Panc1 (cell line): ENCODE measurements at regions not wholly inside any gene's neighbourhood (a gene's known extent, or its start where the extent isn't known, plus 50 kb on each side); places are given as distances from the start of the nearest gene placed in this dataset.
A peak's percentile ranks its signal among the peaks of the same experiment; 100 is the strongest.

Experiments
- ATAC-seq: fragments of 200-7000 bp; cut with Tn5 transposase; 2 replicates; pipeline ENCODE4 v1.9.1; 2020; ENCODE audit warnings: mild to moderate bottlenecking, moderate library complexity
- BruUV-seq: library from RNA; stranded (reverse); fragments of 400-500 nt; replicated peaks from 2 replicates; lab custom pipeline; 2021; lab: Mats Ljungman, UMichigan
- CTCF ChIA-PET: fragments of 300-600 bp; sonication (Branson Sonifier 250); formaldehyde crosslinking; loops from one replicate; lab custom pipeline; 2022; ENCODE audit warnings: antibody characterized with exemption; lab: Charles Lee
- POLR2A ChIA-PET: fragments of 300-600 bp; sonication (Branson Sonifier 250); formaldehyde crosslinking; loops from one replicate; lab custom pipeline; 2022; ENCODE audit warnings: antibody characterized with exemption; lab: Charles Lee
- DNase-seq: peaks from one replicate; pipeline ENCODE4 v3.0.0-alpha.2; 2010; ENCODE audit warnings: low read depth, low spot score
- H3K27ac ChIP-seq: 2 replicates; pipeline ENCODE4 v1.5.1; 2011; ENCODE audit warnings: mild to moderate bottlenecking, low read length, inconsistent platforms
- H3K27me3 ChIP-seq: fragments of 200-500 bp; sonication (Bioruptor generic); 2 replicates; pipeline ENCODE4 v1.6.0; 2014; ENCODE audit warnings: low read length, inconsistent platforms; ENCODE audit not compliant: control insufficient read depth, insufficient read depth
- H3K36me3 ChIP-seq: fragments of 200-500 bp; sonication (Bioruptor generic); 2 replicates; pipeline ENCODE4 v1.5.1; 2014; ENCODE audit warnings: inconsistent platforms, mild to moderate bottlenecking, low read length, moderate library complexity; ENCODE audit not compliant: control insufficient read depth, insufficient read depth
- H3K4me1 ChIP-seq: 2 replicates; pipeline ENCODE4 v1.5.1; 2011; ENCODE audit warnings: inconsistent platforms, mild to moderate bottlenecking, low read length, moderate library complexity; ENCODE audit not compliant: control insufficient read depth, insufficient read depth
- H3K4me3 ChIP-seq, 2 experiments: 2 replicates each; pipeline ENCODE4 v1.5.1; 2011 to 2012; ENCODE audit warnings: low read depth in 2 of 2, low read length in 2 of 2, mild to moderate bottlenecking in 2 of 2, inconsistent platforms in 1 of 2, moderate library complexity in 1 of 2
- H3K9me3 ChIP-seq: fragments of 200-500 bp; sonication (Bioruptor generic); 2 replicates; pipeline ENCODE4 v1.5.1; 2014; ENCODE audit warnings: low read depth, mild to moderate bottlenecking, inconsistent platforms, low read length, moderate library complexity; ENCODE audit not compliant: control insufficient read depth, insufficient read depth
- CTCF ChIP-seq: fragments of 450-650 bp; IDR thresholded peaks from 2 replicates; pipeline ENCODE4 v1.5.1; 2017; ENCODE audit warnings: mild to moderate bottlenecking
- POLR2AphosphoS5 ChIP-seq: IDR thresholded peaks from 2 replicates; pipeline ENCODE4 v1.6.1; 2012; ENCODE audit warnings: mild to moderate bottlenecking, low read depth, low read length, moderate library complexity
- REST ChIP-seq, 2 experiments: IDR thresholded peaks; 2 replicates each; pipeline ENCODE4 v1.6.1; 2011 to 2012; ENCODE audit warnings: low read depth in 2 of 2, control low read depth in 1 of 2, low read length in 1 of 2, mild to moderate bottlenecking in 1 of 2, moderate library complexity in 1 of 2; ENCODE audit not compliant: insufficient read depth in 1 of 2
- SIN3A ChIP-seq: IDR thresholded peaks from 2 replicates; pipeline ENCODE4 v1.6.1; 2012; ENCODE audit warnings: low read depth, mild to moderate bottlenecking, low read length, moderate library complexity, borderline replicate concordance; ENCODE audit not compliant: insufficient read depth
- TCF7L2 ChIP-seq: IDR thresholded peaks from 2 replicates; pipeline ENCODE4 v1.6.1; 2011; ENCODE audit warnings: mild to moderate bottlenecking, low read depth, low read length, inconsistent platforms
- in situ Hi-C: cut with HindIII; loops from 2 replicates; pipeline ENCODE4 v1.10.0; 2016; ENCODE audit warnings: low sequenced_read_pairs, low pct_unique_long_range_greater_than_20kb
- intact Hi-C: fragments of 100-400 bp; cut with micrococcal nuclease; formaldehyde crosslinking; loops from one replicate; pipeline ENCODE4 v1.10.0; 2022; ENCODE audit not compliant: unreplicated experiment

GRCh38 chr7:81298951-81299666, 380.3 kb upstream of the SEMA3C start:
- H3K4me3 ChIP-seq, result peak overlapping the region in 1 of 2 experiments; percentile 1; a peak in 1 of 4 replicates
- peaks cover 32% of the 10 kb centered on the region for H3K4me1 ChIP-seq
- ChIA-PET POLR2A (interaction anchor here (1.2 kb wide), 1 partner anchor 380 kb away, joined by 3 read pairs; the partner anchor contains the start of gene SEMA3C), CTCF (no interaction called here)
- no peaks in the 10 kb centered on the region for H3K27me3 ChIP-seq
- H3K9me3 ChIP-seq, result peaks cover 11% of the 10 kb centered on the region; the same call in 1 of the 2 replicates
- no peaks in the 10 kb centered on the region for H3K36me3 ChIP-seq
- ATAC-seq, result peak; percentile 99
- DNase-seq, result peak; percentile 88
- peak; percentile 40; the same call in 1 of the 2 replicates for TF ChIP-seq TCF7L2
- peak; percentile 68; the same call in 1 of the 2 replicates for TF ChIP-seq POLR2AphosphoS5
- no peak for TF ChIP-seq SIN3A
- intact Hi-C loops, result loop anchor here (10.0 kb wide), 1 partner anchor 374 kb away; no protein-coding TSS in a partner anchor
- in situ Hi-C loops, result no loop called here
- BruUV-seq, result no TSS peak
- H3K27ac ChIP-seq, result peak overlapping the region; percentile 98

DNA sequence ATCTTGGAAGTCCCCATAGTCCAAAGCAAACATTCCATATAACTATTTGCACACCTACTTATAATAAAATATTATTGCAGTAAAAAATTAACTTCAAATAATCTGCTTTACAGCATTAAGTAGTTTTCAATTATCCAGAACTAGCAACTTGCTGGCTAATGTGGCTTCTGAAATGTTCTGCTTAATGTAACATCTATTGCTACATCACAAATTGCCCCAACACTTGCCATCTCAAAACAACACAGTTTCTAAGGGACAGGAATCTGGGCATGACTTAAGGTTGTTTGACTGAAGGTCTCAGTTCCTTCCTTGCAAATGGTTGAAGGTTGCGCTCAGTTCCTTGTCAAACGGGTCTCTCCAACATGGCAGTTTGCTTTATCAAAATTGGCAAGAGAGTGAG, 378.5 kb upstream of the SEMA3C start:
- intact Hi-C loops (loop anchor here (10.0 kb wide), 1 partner anchor 373 kb away; no protein-coding TSS in a partner anchor), in situ Hi-C loops (no loop called here)
- H3K4me3 ChIP-seq, result no peak overlapping the region
- H3K27ac ChIP-seq, result peak overlapping the region; percentile 98
- ChIA-PET CTCF (no interaction called here), POLR2A (no interaction called here)
- DNase-seq (no peak), ATAC-seq (no peak)
- H3K9me3 ChIP-seq, result peaks cover 11% of the 10 kb centered on the region; the same call in 1 of the 2 replicates
- TF ChIP-seq TCF7L2 (no peak), POLR2AphosphoS5 (no peak), CTCF (no peak), REST (IDR thresholded peaks at IDR 0.05; ENCODE audit: insufficient read depth in 1 of 2, low read depth in 2 of 2, low read length in 1 of 2) (no peak), SIN3A (no peak)
- no peaks in the 10 kb centered on the region for H3K36me3 ChIP-seq
- BruUV-seq, result no TSS peak
- H3K27me3 ChIP-seq, result no peaks in the 10 kb centered on the region
- H3K4me1 ChIP-seq, result peaks cover 32% of the 10 kb centered on the region

GRCh38 chr7:81296726-81297125, 377.9 kb upstream of the SEMA3C start:
- in situ Hi-C loops (no loop called here), intact Hi-C loops (loop anchor here (10.0 kb wide), 1 partner anchor 372 kb away; no protein-coding TSS in a partner anchor)
- DNase-seq (no peak), ATAC-seq (no peak)
- Histone ChIP-seq H3K27me3 (no peaks in the 10 kb centered on the region), H3K9me3 (peaks cover 11% of the 10 kb centered on the region; the same call in 1 of the 2 replicates), H3K27ac (peak overlapping the region; percentile 98), H3K4me3 (no peak overlapping the region), H3K36me3 (no peaks in the 10 kb centered on the region), H3K4me1 (peaks cover 31% of the 10 kb centered on the region)
- TF ChIP-seq SIN3A (no peak), CTCF (no peak), POLR2AphosphoS5 (no peak), REST (IDR thresholded peaks at IDR 0.05; ENCODE audit: insufficient read depth in 1 of 2, low read depth in 2 of 2, low read length in 1 of 2) (no peak), TCF7L2 (no peak)
- BruUV-seq, result no TSS peak
- ChIA-PET CTCF (no interaction called here), POLR2A (no interaction called here)
